A549 (cell line): ENCODE measurements at regions not wholly inside any gene's neighbourhood (a gene's known extent, or its start where the extent isn't known, plus 50 kb on each side); places are given as distances from the start of the nearest gene placed in this dataset.
"Not testable (repeated sequence)": the region's sequence is repeated elsewhere in the genome, so short reads cannot be mapped to it uniquely, and the experiment has no call there.

Experiments used
- RNF2 ChIP-seq: fragments of 200-600 bp; sonication (generic); IDR thresholded peaks from 2 replicates; pipeline ENCODE4 v1.6.1; 2016; ENCODE audit warnings: low read depth, mild to moderate bottlenecking, antibody characterized with exemption, moderate library complexity, borderline replicate concordance
- TF ChIP-seq, protein P1 (sequence below): fragments of >200 bp; sonication (Bioruptor Twin); formaldehyde crosslinking; IDR thresholded peaks from 3 replicates; pipeline ENCODE4 v1.5.1; 2016

DNA sequence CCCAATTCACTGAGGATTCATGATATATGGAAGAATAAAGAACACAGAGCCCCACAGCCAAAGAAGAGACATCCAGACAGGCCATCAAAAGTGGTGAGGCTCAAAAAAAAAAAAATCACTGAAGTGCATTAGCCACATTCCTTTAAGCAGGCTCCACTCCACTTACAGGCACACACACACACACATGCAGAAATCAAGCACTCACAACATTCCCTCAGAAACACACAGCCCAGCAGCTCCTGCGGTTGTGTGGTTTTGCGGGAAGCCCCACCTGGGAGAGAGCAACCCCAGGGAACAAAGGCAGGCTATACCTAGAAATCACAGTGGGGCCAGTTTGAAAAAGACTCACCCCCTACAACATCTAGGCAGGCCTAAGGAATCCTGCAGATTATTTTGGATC, 222.3 kb downstream of the TSPY2 start:
- TF ChIP-seq RNF2, result not testable (repeated sequence)
- TF ChIP-seq, protein P1, sequence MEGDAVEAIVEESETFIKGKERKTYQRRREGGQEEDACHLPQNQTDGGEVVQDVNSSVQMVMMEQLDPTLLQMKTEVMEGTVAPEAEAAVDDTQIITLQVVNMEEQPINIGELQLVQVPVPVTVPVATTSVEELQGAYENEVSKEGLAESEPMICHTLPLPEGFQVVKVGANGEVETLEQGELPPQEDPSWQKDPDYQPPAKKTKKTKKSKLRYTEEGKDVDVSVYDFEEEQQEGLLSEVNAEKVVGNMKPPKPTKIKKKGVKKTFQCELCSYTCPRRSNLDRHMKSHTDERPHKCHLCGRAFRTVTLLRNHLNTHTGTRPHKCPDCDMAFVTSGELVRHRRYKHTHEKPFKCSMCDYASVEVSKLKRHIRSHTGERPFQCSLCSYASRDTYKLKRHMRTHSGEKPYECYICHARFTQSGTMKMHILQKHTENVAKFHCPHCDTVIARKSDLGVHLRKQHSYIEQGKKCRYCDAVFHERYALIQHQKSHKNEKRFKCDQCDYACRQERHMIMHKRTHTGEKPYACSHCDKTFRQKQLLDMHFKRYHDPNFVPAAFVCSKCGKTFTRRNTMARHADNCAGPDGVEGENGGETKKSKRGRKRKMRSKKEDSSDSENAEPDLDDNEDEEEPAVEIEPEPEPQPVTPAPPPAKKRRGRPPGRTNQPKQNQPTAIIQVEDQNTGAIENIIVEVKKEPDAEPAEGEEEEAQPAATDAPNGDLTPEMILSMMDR, result not testable (repeated sequence)
